B cell (primary cell): ENCODE measurements at regions not wholly inside any gene's neighbourhood (a gene's known extent, or its start where the extent isn't known, plus 50 kb on each side); places are given as distances from the start of the nearest gene placed in this dataset.

ENCODE experiments used
- ATAC-seq: fragments of 200-7000 bp; cut with Tn5 transposase; one replicate; pipeline ENCODE4 v1.10.0; 2021; ENCODE audit warnings: low read depth, mild to moderate bottlenecking, moderate number of reproducible peaks, moderate library complexity
- CTCF ChIA-PET: fragments of 350-600 bp; sonication (Branson Sonifier 250); formaldehyde crosslinking; loops from one replicate; lab custom pipeline; 2021; ENCODE audit warnings: antibody characterized with exemption, inconsistent platforms; lab: Charles Lee
- POLR2A ChIA-PET: fragments of 350-600 bp; sonication (Branson Sonifier 250); formaldehyde crosslinking; loops from one replicate; lab custom pipeline; 2021; ENCODE audit warnings: antibody characterized with exemption; lab: Charles Lee
- DNase-seq: peaks from one replicate; pipeline ENCODE4 v3.0.0; 2013
- H2AFZ ChIP-seq: 2 replicates; pipeline ENCODE4 v1.6.1; 2012; ENCODE audit warnings: mild to moderate bottlenecking, low read depth, low read length; ENCODE audit not compliant: insufficient read depth, poor library complexity, severe bottlenecking
- H3K27ac ChIP-seq, 2 donors: 1 replicate in 1 of 2; 2 replicates in 1 of 2; pipeline ENCODE4 v1.5.1; 2012 to 2013; ENCODE audit warnings: low read length in 2 of 2, mild to moderate bottlenecking in 2 of 2, moderate library complexity in 1 of 2
- H3K27me3 ChIP-seq, 4 experiments: fragments of 200-600 bp in 1 of 4; sonication (generic) in 1 of 4; replicated peaks in 1 of 4; 1 replicate in 2 of 4; 2 replicates in 2 of 4; pipeline versions ENCODE4 v1.6.1 to v1.7.0; 2013 to 2016; ENCODE audit warnings: low read length in 3 of 4, mild to moderate bottlenecking in 2 of 4, mixed read lengths in 1 of 4, moderate library complexity in 1 of 4; ENCODE audit not compliant: insufficient read depth in 4 of 4, control insufficient read depth in 3 of 4; ENCODE audit errors: control extremely low read depth in 1 of 4
- H3K36me3 ChIP-seq, 2 experiments: replicated peaks in 1 of 2; 1 replicate in 1 of 2; 2 replicates in 1 of 2; pipeline versions ENCODE4 v1.6.1 to v1.7.1; 2013; ENCODE audit warnings: low read length in 1 of 2; ENCODE audit not compliant: insufficient read depth in 2 of 2, control insufficient read depth in 1 of 2; ENCODE audit errors: control extremely low read depth in 1 of 2, extremely low read depth in 1 of 2
- H3K4me1 ChIP-seq, 2 donors: fragments of 200-600 bp in 1 of 2; sonication (generic) in 1 of 2; 1 replicate in 1 of 2; 2 replicates in 1 of 2; pipeline versions ENCODE4 v1.5.1 to v1.6.1; 2013 to 2017; ENCODE audit warnings: low read length in 2 of 2; ENCODE audit not compliant: control insufficient read depth in 2 of 2, insufficient read depth in 2 of 2
- H3K4me2 ChIP-seq: replicated peaks from 2 replicates; pipeline ENCODE3; 2012; ENCODE audit warnings: mild to moderate bottlenecking, low read depth, low read length; ENCODE audit not compliant: poor library complexity, severe bottlenecking
- H3K4me3 ChIP-seq, 5 experiments: fragments of 200-600 bp in 1 of 5; sonication (generic) in 1 of 5; 1 replicate in 3 of 5; 2 replicates in 2 of 5; pipeline versions ENCODE4 v1.5.1 to v1.7.0; 2011 to 2016; ENCODE audit warnings: low read length in 4 of 5, mild to moderate bottlenecking in 4 of 5, low read depth in 2 of 5, control low read depth in 1 of 5, moderate library complexity in 1 of 5; ENCODE audit not compliant: insufficient read depth in 1 of 5; ENCODE audit errors: control extremely low read depth in 1 of 5, extremely low read depth in 1 of 5
- H3K79me2 ChIP-seq: fragments of 200-600 bp; sonication (generic); one replicate; pipeline ENCODE4 v1.6.0; 2016; ENCODE audit warnings: low read length; ENCODE audit not compliant: control insufficient read depth, insufficient read depth
- H3K9ac ChIP-seq: fragments of 200-600 bp; sonication (generic); 2 replicates; pipeline ENCODE4 v1.6.1; 2017; ENCODE audit warnings: mild to moderate bottlenecking, low read length, moderate library complexity
- H3K9me3 ChIP-seq, 3 donors: one replicate each; pipeline versions ENCODE4 v1.6.1 to v1.7.1; 2013; ENCODE audit warnings: low read length in 2 of 3; ENCODE audit not compliant: control insufficient read depth in 2 of 3, insufficient read depth in 1 of 3; ENCODE audit errors: control extremely low read depth in 1 of 3
- H4K20me1 ChIP-seq: 2 replicates; pipeline ENCODE4 v1.6.0; 2012; ENCODE audit warnings: mild to moderate bottlenecking, low read length; ENCODE audit not compliant: insufficient read depth, control insufficient read depth, poor library complexity, severe bottlenecking
- H3K27ac Mint-ChIP-seq: one replicate; pipeline ENCODE4 v1.8.0; 2021; ENCODE audit warnings: mixed read lengths
- H3K27me3 Mint-ChIP-seq: one replicate; pipeline ENCODE4 v1.8.0; 2021; ENCODE audit warnings: mixed read lengths
- H3K4me1 Mint-ChIP-seq: one replicate; pipeline ENCODE4 v1.8.0; 2021; ENCODE audit warnings: mixed read lengths
- H3K4me3 Mint-ChIP-seq: one replicate; pipeline ENCODE4 v1.8.0; 2021; ENCODE audit warnings: mixed read lengths
- H3K9me3 Mint-ChIP-seq: one replicate; pipeline ENCODE4 v1.8.0; 2022; ENCODE audit warnings: mixed read lengths; ENCODE audit not compliant: insufficient read depth
- CTCF ChIP-seq: fragments of 200-600 bp; IDR thresholded peaks from one replicate; pipeline ENCODE4 v1.8.0; 2022; ENCODE audit warnings: antibody characterized with exemption, mild to moderate bottlenecking
- EZH2 ChIP-seq: IDR thresholded peaks from 2 replicates; pipeline ENCODE4 v1.6.1; 2012; ENCODE audit warnings: borderline replicate concordance, low read depth, mild to moderate bottlenecking, moderate library complexity, low read length; ENCODE audit not compliant: insufficient read depth, poor library complexity, severe bottlenecking
- WGBS: methylation state at CpG from one replicate; pipeline ENCODE4 v1.1.5; 2013; ENCODE audit warnings: missing lambda C conversion rate; ENCODE audit not compliant: insufficient coverage; 5-methylcytosine and 5-hydroxymethylcytosine counted together
- intact Hi-C: fragments of 100-400 bp; cut with micrococcal nuclease; formaldehyde crosslinking; loops from one replicate; pipeline ENCODE4 v1.10.0; 2022

GRCh38 chr7:69219381-69219780 is 378.9 kb upstream of the AUTS2 start:
- no peak for TF ChIP-seq EZH2
- no peak for TF ChIP-seq CTCF
- WGBS = 100% methylated on average over 1 of the region's 2 CpGs
- Mint-ChIP-seq H3K4me3 (no peak overlapping the region), H3K9me3 (no peaks in the 10 kb centered on the region), H3K27ac (no peak overlapping the region), H3K27me3 (peaks cover 7% of the 10 kb centered on the region), H3K4me1 (peaks cover under 1% of the 10 kb centered on the region)
- DNase-seq (no peak), ATAC-seq (no peak)
- no peak overlapping the region for H3K9ac ChIP-seq
- no peaks in the 10 kb centered on the region for H3K4me1 ChIP-seq
- H3K27me3 ChIP-seq = no peaks in the 10 kb centered on the region
- peaks cover 0 to 5% (median 0%) of the 10 kb centered on the region in 3 donors for H3K9me3 ChIP-seq
- POLR2A ChIA-PET = no interaction called here
- H3K27ac ChIP-seq = no peak overlapping the region
- H3K4me2 ChIP-seq = no peak overlapping the region
- intact Hi-C loops = no loop called here
- H3K36me3 ChIP-seq = no peaks in the 10 kb centered on the region
- no peaks in the 10 kb centered on the region for H3K79me2 ChIP-seq
- H3K4me3 ChIP-seq = no peak overlapping the region
- H2AFZ ChIP-seq = no peak overlapping the region
- no peaks in the 10 kb centered on the region for H4K20me1 ChIP-seq
- CTCF ChIA-PET = no interaction called here

- Histone ChIP-seq H3K4me2 (no peak overlapping the region), H3K4me3 (no peak overlapping the region), H3K9ac (no peak overlapping the region), H3K79me2 (no peaks in the 10 kb centered on the region), H3K27ac (no peak overlapping the region), H3K36me3 (no peaks in the 10 kb centered on the region), H3K4me1 (no peaks in the 10 kb centered on the region), H2AFZ (no peak overlapping the region), H3K27me3 (no peaks in the 10 kb centered on the region), H4K20me1 (no peaks in the 10 kb centered on the region), H3K9me3 (peaks cover 0 to 3% (median 0%) of the 10 kb centered on the region in 3 donors)
- no peak overlapping the region for H3K4me3 Mint-ChIP-seq
- H3K4me1 Mint-ChIP-seq = no peaks in the 10 kb centered on the region
- ChIA-PET POLR2A (no interaction called here), CTCF (no interaction called here)
- no peak overlapping the region for H3K27ac Mint-ChIP-seq
- no peak for TF ChIP-seq CTCF
- TF ChIP-seq EZH2 = no peak
- WGBS = 87% methylated on average over 5 of the region's 6 CpGs
- DNase-seq (no peak), ATAC-seq (no peak)
- peaks cover 15% of the 10 kb centered on the region for H3K27me3 Mint-ChIP-seq
- intact Hi-C loops = no loop called here
- peaks cover 4% of the 10 kb centered on the region for H3K9me3 Mint-ChIP-seq
Observed at GRCh38 chr7:69225259-69225943, 372.9 kb upstream of the AUTS2 start.
